ENCODE measurements at regions not wholly inside any gene's neighbourhood (a gene's known extent, or its start where the extent isn't known, plus 50 kb on each side); places are given as distances from the start of the nearest gene placed in this dataset.

DNA sequence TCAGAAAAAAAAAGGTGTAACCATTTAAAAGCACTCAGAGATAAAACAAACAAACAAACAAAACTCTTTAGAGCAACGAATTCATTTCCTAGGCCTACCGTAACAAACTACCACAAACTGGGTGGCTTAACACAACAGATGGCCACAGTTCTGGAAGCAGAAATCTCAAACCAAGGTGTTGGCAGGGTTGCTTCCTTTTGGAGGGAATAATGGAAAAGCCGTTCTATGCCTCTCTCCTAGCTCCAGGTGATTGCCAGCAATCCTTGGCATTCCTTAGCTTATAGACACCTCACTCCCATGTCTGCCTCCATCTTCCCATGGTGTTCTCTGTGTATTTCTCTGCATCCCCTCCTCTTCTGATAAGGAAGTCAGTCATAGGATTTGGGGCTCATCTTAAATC lies 200.4 kb downstream of the RAB38 start:
- no peaks in the 10 kb centered on the region for H3K9me3 ChIP-seq (replicated peaks in 1 of 11)
- no peak overlapping the region for H3K4me3 ChIP-seq
- H4K20me1 ChIP-seq = no peaks in the 10 kb centered on the region
- TF ChIP-seq Cebpa-rat (IDR thresholded peaks at IDR 0.05) = no peak
- no peak overlapping the region for H3K9ac ChIP-seq
- H3K36me3 ChIP-seq = no peaks in the 10 kb centered on the region
- no peak overlapping the region for H3K27ac ChIP-seq
- H3K4me1 ChIP-seq = no peaks in the 10 kb centered on the region
- H3K27me3 ChIP-seq = no peaks in the 10 kb centered on the region
- no peak overlapping the region for H3K4me2 ChIP-seq

- H3K4me1 ChIP-seq = no peaks in the 10 kb centered on the region
- H3K4me3 ChIP-seq = no peak overlapping the region
- H3K4me2 ChIP-seq = no peak overlapping the region
- no peak overlapping the region for H3K27ac ChIP-seq
- H3K9ac ChIP-seq = no peak overlapping the region
- TF ChIP-seq Cebpa-rat (IDR thresholded peaks at IDR 0.05) = no peak
- H3K9me3 ChIP-seq (replicated peaks in 1 of 11) = no peaks in the 10 kb centered on the region
- no peaks in the 10 kb centered on the region for H4K20me1 ChIP-seq
- no peaks in the 10 kb centered on the region for H3K27me3 ChIP-seq
- H3K36me3 ChIP-seq = no peaks in the 10 kb centered on the region
Observed at GRCh38 chr11:87972133-87972532, 203.1 kb downstream of the RAB38 start.

GRCh38 chr11:87971354-87971753 lies 203.9 kb downstream of the RAB38 start:
- no peaks in the 10 kb centered on the region for H3K27me3 ChIP-seq
- no peaks in the 10 kb centered on the region for H3K4me1 ChIP-seq

GRCh38 chr11:87970762-87971161 lies 204.5 kb downstream of the RAB38 start:
- H3K4me2 ChIP-seq = no peak overlapping the region
- no peak overlapping the region for H3K27ac ChIP-seq
- no peaks in the 10 kb centered on the region for H3K9me3 ChIP-seq (replicated peaks in 1 of 11)
- no peak overlapping the region for H3K4me3 ChIP-seq
- no peaks in the 10 kb centered on the region for H4K20me1 ChIP-seq
- H3K36me3 ChIP-seq = no peaks in the 10 kb centered on the region
- no peaks in the 10 kb centered on the region for H3K4me1 ChIP-seq
- H3K9ac ChIP-seq = no peak overlapping the region
- no peak for TF ChIP-seq Cebpa-rat (IDR thresholded peaks at IDR 0.05)
- H3K27me3 ChIP-seq = no peaks in the 10 kb centered on the region

More at GRCh38 chr11:87971354-87971753, 203.9 kb downstream of the RAB38 start:
- H4K20me1 ChIP-seq = no peaks in the 10 kb centered on the region
- no peak overlapping the region for H3K4me2 ChIP-seq
- no peak for TF ChIP-seq Cebpa-rat (IDR thresholded peaks at IDR 0.05)
- no peak overlapping the region for H3K9ac ChIP-seq
- H3K36me3 ChIP-seq = no peaks in the 10 kb centered on the region
- no peak overlapping the region for H3K27ac ChIP-seq
- no peaks in the 10 kb centered on the region for H3K9me3 ChIP-seq (replicated peaks in 1 of 11)
- H3K4me3 ChIP-seq = no peak overlapping the region

DNA sequence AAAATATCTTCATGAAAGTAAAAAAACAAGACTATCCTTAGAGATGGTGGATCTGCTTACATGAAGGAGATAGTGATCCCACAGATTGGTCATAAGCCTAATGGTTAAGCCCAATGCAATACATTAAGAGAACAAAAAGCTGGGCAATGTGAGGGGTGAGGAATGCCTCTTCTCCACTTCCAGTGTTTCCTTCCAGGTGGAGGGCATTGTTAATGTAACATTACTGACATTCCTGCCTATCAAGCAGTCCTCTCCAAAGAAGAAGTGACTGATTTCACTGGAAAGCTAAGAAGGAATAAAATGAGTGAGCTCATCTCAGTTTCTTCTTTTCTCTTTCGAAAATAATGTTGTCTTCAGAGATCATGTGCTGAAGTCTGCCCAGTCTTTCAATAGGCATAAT lies 207.8 kb downstream of the RAB38 start:
- Histone ChIP-seq H3K9me3 (replicated peaks in 1 of 11) (no peaks in the 10 kb centered on the region), H3K4me3 (no peak overlapping the region), H3K9ac (no peak overlapping the region), H3K27ac (no peak overlapping the region), H4K20me1 (no peaks in the 10 kb centered on the region), H3K36me3 (no peaks in the 10 kb centered on the region), H3K27me3 (no peaks in the 10 kb centered on the region), H3K4me2 (no peak overlapping the region), H3K4me1 (no peaks in the 10 kb centered on the region)
- TF ChIP-seq Cebpa-rat (IDR thresholded peaks at IDR 0.05) = no peak

DNA sequence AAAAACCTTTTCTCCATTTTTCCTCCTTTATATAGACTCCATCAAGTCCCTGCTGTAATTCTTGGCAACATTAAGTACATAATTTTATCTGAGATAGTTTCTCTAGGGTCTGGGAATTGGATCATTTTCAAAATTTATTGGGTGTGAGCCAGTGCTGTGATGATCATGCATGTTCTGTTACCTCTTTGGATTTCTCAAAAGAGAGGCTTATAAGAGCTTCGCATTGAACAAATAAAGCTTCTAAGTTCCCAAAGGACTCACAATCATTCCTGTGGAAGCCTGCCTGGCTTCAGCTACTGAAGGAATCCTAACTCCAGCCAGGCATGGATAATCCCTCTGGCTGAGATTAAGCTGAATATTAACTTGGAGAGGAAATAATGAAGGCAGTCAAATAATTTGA lies 208.5 kb downstream of the RAB38 start:
- Histone ChIP-seq H3K4me2 (no peak overlapping the region), H3K9me3 (replicated peaks in 1 of 11) (no peaks in the 10 kb centered on the region), H3K27me3 (no peaks in the 10 kb centered on the region), H3K4me1 (no peaks in the 10 kb centered on the region), H4K20me1 (no peaks in the 10 kb centered on the region), H3K27ac (no peak overlapping the region), H3K4me3 (no peak overlapping the region), H3K9ac (no peak overlapping the region), H3K36me3 (no peaks in the 10 kb centered on the region)
- TF ChIP-seq Cebpa-rat (IDR thresholded peaks at IDR 0.05) = no peak

- Histone ChIP-seq H3K4me3 (no peak overlapping the region), H3K4me2 (no peak overlapping the region), H3K36me3 (no peaks in the 10 kb centered on the region), H4K20me1 (no peaks in the 10 kb centered on the region), H3K27ac (no peak overlapping the region), H3K4me1 (0 out of 20 replicates have a peak, but pooled peaks cover 0 to 3% (median 0%) of the 10 kb centered on the region in 10 experiments), H3K27me3 (no peaks in the 10 kb centered on the region), H3K9me3 (replicated peaks in 1 of 11) (no peaks in the 10 kb centered on the region), H3K9ac (no peak overlapping the region)
- TF ChIP-seq Cebpa-rat (IDR thresholded peaks at IDR 0.05) = no peak
Observed at GRCh38 chr11:87966216-87966615, 209.0 kb downstream of the RAB38 start.

DNA sequence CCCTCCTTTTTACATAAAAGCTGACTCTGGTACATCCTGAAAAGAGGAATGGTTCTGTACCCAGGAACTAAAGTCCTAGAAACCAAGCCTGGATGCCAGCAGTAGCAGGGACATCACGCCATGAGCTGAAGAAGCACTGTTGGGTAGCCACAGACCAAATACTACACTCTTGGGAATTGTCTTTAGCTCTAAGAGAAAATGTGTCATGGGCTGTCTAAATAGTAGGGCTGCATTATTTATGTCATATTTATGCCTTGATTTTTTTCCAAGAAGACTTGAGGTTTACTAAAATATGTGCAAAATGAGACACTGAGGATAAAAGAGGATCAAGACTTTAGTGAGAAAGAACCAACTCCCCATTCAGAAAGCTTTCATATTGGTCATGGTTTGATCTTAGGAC lies 213.6 kb downstream of the RAB38 start:
- Histone ChIP-seq H4K20me1 (no peaks in the 10 kb centered on the region), H3K27me3 (no peaks in the 10 kb centered on the region), H3K4me3 (no peak overlapping the region), H3K9ac (no peak overlapping the region), H3K4me2 (no peak overlapping the region), H3K36me3 (no peaks in the 10 kb centered on the region), H3K27ac (no peak overlapping the region), H3K4me1 (0 out of 20 replicates have a peak, but pooled peaks cover 0 to 3% (median 0%) of the 10 kb centered on the region in 10 experiments), H3K9me3 (replicated peaks in 1 of 11) (no peaks in the 10 kb centered on the region)
- TF ChIP-seq Cebpa-rat (IDR thresholded peaks at IDR 0.05) = no peak

GRCh38 chr11:87957961-87958360 lies 217.3 kb downstream of the RAB38 start:
- Histone ChIP-seq H3K27me3 (no peaks in the 10 kb centered on the region), H3K4me1 (peaks cover 0 to 8% (median 0%) of the 10 kb centered on the region in 10 experiments; a peak in 1 of 20 replicates), H3K9ac (no peak overlapping the region), H3K36me3 (no peaks in the 10 kb centered on the region), H3K4me3 (no peak overlapping the region), H4K20me1 (no peaks in the 10 kb centered on the region), H3K4me2 (no peak overlapping the region), H3K9me3 (replicated peaks in 1 of 11) (no peaks in the 10 kb centered on the region), H3K27ac (no peak overlapping the region)
- no peak for TF ChIP-seq Cebpa-rat (IDR thresholded peaks at IDR 0.05)

GRCh38 chr11:87954476-87954875 lies 220.8 kb downstream of the RAB38 start:
- no peak overlapping the region for H3K9ac ChIP-seq
- peaks cover 0 to 6% (median 0%) of the 10 kb centered on the region in 10 experiments; a peak in 1 of 20 replicates for H3K4me1 ChIP-seq
- TF ChIP-seq Cebpa-rat (IDR thresholded peaks at IDR 0.05) = no peak
- H3K27ac ChIP-seq = no peak overlapping the region
- 0 out of 22 replicates have a peak overlapping the region, but pooled peaks of 1 of the 11 experiments have one; percentile 6 for H3K4me2 ChIP-seq
- no peak overlapping the region for H3K4me3 ChIP-seq
- H3K27me3 ChIP-seq = no peaks in the 10 kb centered on the region
- no peaks in the 10 kb centered on the region for H3K9me3 ChIP-seq (replicated peaks in 1 of 11)
- H3K36me3 ChIP-seq = no peaks in the 10 kb centered on the region
- no peaks in the 10 kb centered on the region for H4K20me1 ChIP-seq
